H1 (cell line): ENCODE measurements at regions not wholly inside any gene's neighbourhood (a gene's known extent, or its start where the extent isn't known, plus 50 kb on each side); places are given as distances from the start of the nearest gene placed in this dataset.

ENCODE experiments used
- CTCF ChIA-PET: fragments of 300-600 bp; sonication (Branson Sonifier 250); formaldehyde crosslinking; loops from one replicate; lab custom pipeline; 2021; ENCODE audit not compliant: partially characterized antibody; lab: Charles Lee
- POLR2A ChIA-PET: fragments of 300-600 bp; sonication (Branson Sonifier 250); formaldehyde crosslinking; loops from one replicate; lab custom pipeline; 2021; ENCODE audit warnings: inconsistent platforms; ENCODE audit not compliant: partially characterized antibody; lab: Charles Lee
- DNase-seq, 2 experiments: peaks; one replicate each; pipeline versions ENCODE4 v3.0.0 to v3.0.0-alpha.2; 2010 to 2022; ENCODE audit warnings: low spot score in 2 of 2, low read depth in 1 of 2, mixed read lengths in 1 of 2
- FAIRE-seq: peaks from 2 replicates; lab custom pipeline; 2011; peaks lifted over from hg19 to GRCh38; lab: Jason Lieb, UNC
- H2AFZ ChIP-seq: 2 replicates; pipeline ENCODE4 v1.8.1; 2012; ENCODE audit warnings: low read length, inconsistent platforms
- H2AK5ac ChIP-seq: 2 replicates; pipeline ENCODE4 v1.6.1; 2013; ENCODE audit warnings: low read depth, low read length
- H2BK120ac ChIP-seq: replicated peaks from 2 replicates; pipeline ENCODE3; 2013; ENCODE audit warnings: low read depth, low read length, inconsistent platforms
- H2BK12ac ChIP-seq: 2 replicates; pipeline ENCODE4 v1.6.1; 2013; ENCODE audit warnings: low read depth, low read length
- H2BK15ac ChIP-seq: 2 replicates; pipeline ENCODE4 v1.6.1; 2013; ENCODE audit warnings: low read length
- H2BK20ac ChIP-seq: 2 replicates; pipeline ENCODE4 v1.6.1; 2013; ENCODE audit warnings: low read length
- H2BK5ac ChIP-seq: 2 replicates; pipeline ENCODE4 v1.6.1; 2013; ENCODE audit warnings: low read depth, low read length
- H3K14ac ChIP-seq: 2 replicates; pipeline ENCODE4 v1.6.1; 2013; ENCODE audit warnings: inconsistent platforms; ENCODE audit not compliant: insufficient read length
- H3K18ac ChIP-seq: 2 replicates; pipeline ENCODE4 v1.6.1; 2013; ENCODE audit warnings: low read length; ENCODE audit errors: extremely low read depth
- H3K23ac ChIP-seq: 2 replicates; pipeline ENCODE4 v1.6.1; 2013; ENCODE audit warnings: inconsistent platforms; ENCODE audit not compliant: insufficient read length
- H3K23me2 ChIP-seq: 2 replicates; pipeline ENCODE4 v1.6.1; 2013; ENCODE audit warnings: low read depth, low read length
- H3K27ac ChIP-seq: 2 replicates; pipeline ENCODE4 v1.6.1; 2011; ENCODE audit warnings: low read depth, low read length, inconsistent platforms
- H3K27me3 ChIP-seq, 4 experiments: replicated peaks in 1 of 4; 1 replicate in 1 of 4; 2 replicates in 3 of 4; pipeline versions ENCODE4 v1.6.1 to v1.8.1; 2011 to 2013; ENCODE audit warnings: low read length in 3 of 4, mild to moderate bottlenecking in 3 of 4, inconsistent platforms in 2 of 4, mixed read lengths in 2 of 4, moderate library complexity in 1 of 4; ENCODE audit not compliant: control insufficient read depth in 3 of 4, insufficient read depth in 3 of 4; ENCODE audit errors: extremely low read depth in 1 of 4
- H3K36me3 ChIP-seq, 4 experiments: 2 replicates each; pipeline versions ENCODE4 v1.6.1 to v1.8.1; 2011 to 2013; ENCODE audit warnings: mild to moderate bottlenecking in 4 of 4, low read length in 3 of 4, moderate library complexity in 2 of 4, control low read depth in 1 of 4, inconsistent platforms in 1 of 4; ENCODE audit not compliant: insufficient read depth in 4 of 4, control insufficient read depth in 2 of 4
- H3K4ac ChIP-seq: replicated peaks from 2 replicates; pipeline ENCODE3; 2013; ENCODE audit warnings: low read length, low read depth, mixed read lengths, inconsistent platforms; ENCODE audit not compliant: insufficient read length
- H3K4me1 ChIP-seq, 4 experiments: replicated peaks in 1 of 4; 1 replicate in 1 of 4; 2 replicates in 3 of 4; pipeline versions ENCODE4 v1.6.1 to v1.8.1; 2011 to 2013; ENCODE audit warnings: low read length in 3 of 4, inconsistent platforms in 2 of 4, mixed read lengths in 1 of 4; ENCODE audit not compliant: insufficient read depth in 4 of 4, control insufficient read depth in 3 of 4
- H3K4me2 ChIP-seq, 2 experiments: 2 replicates each; pipeline versions ENCODE4 v1.6.1 to v1.8.1; 2011 to 2013; ENCODE audit warnings: low read depth in 2 of 2, low read length in 2 of 2, control low read depth in 1 of 2, inconsistent platforms in 1 of 2, mild to moderate bottlenecking in 1 of 2; ENCODE audit not compliant: insufficient read depth in 1 of 2
- H3K4me3 ChIP-seq, 4 experiments: fragments of 200-600, 300-600 bp in 1 of 4; sonication (generic), shearing (Covaris generic), sonication (Bioruptor Twin) in 1 of 4; 2 replicates each; pipeline versions ENCODE4 v1.5.1 to v1.8.1; 2011 to 2016; ENCODE audit warnings: low read length in 4 of 4, low read depth in 3 of 4, control low read depth in 2 of 4, inconsistent platforms in 2 of 4, mild to moderate bottlenecking in 2 of 4, mixed read lengths in 1 of 4, moderate library complexity in 1 of 4; ENCODE audit not compliant: insufficient read depth in 2 of 4; ENCODE audit errors: extremely low read depth in 1 of 4
- H3K56ac ChIP-seq: replicated peaks from 2 replicates; pipeline ENCODE3; 2013; ENCODE audit warnings: low read depth, mild to moderate bottlenecking, mixed read lengths, low read length, inconsistent platforms; ENCODE audit not compliant: insufficient read length
- H3K79me1 ChIP-seq: 2 replicates; pipeline ENCODE4 v1.6.1; 2013; ENCODE audit warnings: low read depth, low read length, control low read depth
- H3K79me2 ChIP-seq, 2 experiments: 2 replicates each; pipeline versions ENCODE4 v1.6.1 to v1.8.1; 2012 to 2013; ENCODE audit warnings: low read length in 2 of 2, mild to moderate bottlenecking in 2 of 2, inconsistent platforms in 1 of 2; ENCODE audit not compliant: insufficient read depth in 2 of 2, control insufficient read depth in 1 of 2
- H3K9ac ChIP-seq, 4 experiments: replicated peaks in 1 of 4; 1 replicate in 1 of 4; 2 replicates in 3 of 4; pipeline versions ENCODE4 v1.6.1 to v1.8.1; 2011 to 2013; ENCODE audit warnings: low read depth in 3 of 4, low read length in 3 of 4, control low read depth in 2 of 4, mild to moderate bottlenecking in 2 of 4, moderate library complexity in 2 of 4, inconsistent platforms in 1 of 4; ENCODE audit errors: extremely low read depth in 1 of 4
- H3K9me3 ChIP-seq, 2 experiments: 2 replicates each; pipeline versions ENCODE4 v1.6.1 to v1.8.1; 2012 to 2013; ENCODE audit warnings: mild to moderate bottlenecking in 2 of 2, moderate library complexity in 2 of 2, control low read depth in 1 of 2, inconsistent platforms in 1 of 2, low read depth in 1 of 2, low read length in 1 of 2, mixed read lengths in 1 of 2; ENCODE audit not compliant: insufficient read depth in 2 of 2
- H4K20me1 ChIP-seq, 2 experiments: replicated peaks in 1 of 2; 2 replicates each; pipeline versions ENCODE3 to v1.8.1; 2011 to 2013; ENCODE audit warnings: inconsistent platforms in 2 of 2, low read length in 2 of 2, mild to moderate bottlenecking in 1 of 2; ENCODE audit not compliant: insufficient read depth in 2 of 2, control insufficient read depth in 1 of 2
- H4K5ac ChIP-seq: 2 replicates; pipeline ENCODE4 v1.6.1; 2013; ENCODE audit warnings: low read length, low read depth, mixed read lengths, inconsistent platforms; ENCODE audit not compliant: insufficient read length
- H4K8ac ChIP-seq: 2 replicates; pipeline ENCODE4 v1.8.0; 2013; ENCODE audit warnings: mild to moderate bottlenecking, moderate library complexity, low read length, inconsistent platforms; ENCODE audit not compliant: insufficient read depth; ENCODE audit errors: extremely low read depth
- H4K91ac ChIP-seq: replicated peaks from 2 replicates; pipeline ENCODE3; 2013; ENCODE audit warnings: low read length, mixed read lengths, inconsistent platforms; ENCODE audit not compliant: insufficient read length
- CHD7 ChIP-seq: fragments of 300-600 bp; sonication (generic); IDR thresholded peaks from 2 replicates; pipeline ENCODE4 v1.7.1; 2012; ENCODE audit warnings: low read length, moderate library complexity, mild to moderate bottlenecking, inconsistent platforms; ENCODE audit not compliant: insufficient replicate concordance
- WGBS, 2 experiments: shearing (Covaris generic) in 1 of 2; methylation state at CpG; one replicate each; pipeline versions ENCODE4 v1.1.6 to v1.1.7; 2013 to 2015; ENCODE audit warnings: low lambda C conversion rate in 2 of 2, mixed read lengths in 2 of 2, inconsistent platforms in 1 of 2, low coverage in 1 of 2, missing lambda C conversion rate in 1 of 2; ENCODE audit not compliant: insufficient replicate concordance in 2 of 2, insufficient coverage in 1 of 2, insufficient read length in 1 of 2; ENCODE audit errors: extremely low coverage in 1 of 2, missing lambda C conversion rate in 1 of 2; 5-methylcytosine and 5-hydroxymethylcytosine counted together

GRCh38 chr2:53437371-53437770 lies 330.2 kb upstream of the CHAC2 start:
- Histone ChIP-seq H4K8ac (no peak overlapping the region), H2AFZ (no peak overlapping the region), H4K20me1 (no peaks in the 10 kb centered on the region), H3K23me2 (no peaks in the 10 kb centered on the region), H3K56ac (no peak overlapping the region), H2BK5ac (no peak overlapping the region), H2BK120ac (no peak overlapping the region), H2BK15ac (no peak overlapping the region), H3K18ac (no peak overlapping the region), H3K27ac (no peak overlapping the region), H4K91ac (no peak overlapping the region), H3K4ac (no peak overlapping the region), H2BK12ac (no peak overlapping the region), H3K23ac (no peak overlapping the region), H3K79me1 (no peaks in the 10 kb centered on the region), H3K4me1 (peaks cover 0 to 18% (median 5%) of the 10 kb centered on the region in 4 experiments; a peak in 4 of 7 replicates), H3K14ac (no peak overlapping the region), H3K4me2 (no peak overlapping the region), H4K5ac (no peak overlapping the region), H3K9me3 (no peaks in the 10 kb centered on the region), H3K9ac (no peak overlapping the region), H2AK5ac (no peak overlapping the region), H3K27me3 (no peaks in the 10 kb centered on the region), H3K4me3 (no peak overlapping the region), H3K36me3 (no peaks in the 10 kb centered on the region), H3K79me2 (no peaks in the 10 kb centered on the region), H2BK20ac (no peak overlapping the region)
- DNase-seq (no peak), FAIRE-seq (no peak)
- POLR2A ChIA-PET: no interaction called here
- CTCF ChIA-PET: interaction anchor here (1.0 to 1.7 kb wide), 2 partner anchors 15 to 17 kb away, joined by 3 to 5 read pairs; no protein-coding TSS in a partner anchor
- 89% methylated on average over 2 of the region's 2 CpGs; no CpG with 5 or more reads in 1 of the 2 experiments for WGBS, 2 experiments
- no peak for TF ChIP-seq CHD7
